SK-MEL-5 (cell line): ENCODE measurements at regions not wholly inside any gene's neighbourhood (a gene's known extent, or its start where the extent isn't known, plus 50 kb on each side); places are given as distances from the start of the nearest gene placed in this dataset.
A peak's percentile ranks its signal among the peaks of the same experiment; 100 is the strongest.

Experiments
- DNase-seq: peaks from one replicate; pipeline ENCODE4 v3.0.0-alpha.2; 2016; ENCODE audit warnings: low read depth, low spot score
- in situ Hi-C: cut with HindIII; loops from 2 replicates; pipeline ENCODE4 v1.10.0; 2016; ENCODE audit warnings: low sequenced_read_pairs, high pct_unique_total_duplicates, low pct_unique_long_range_greater_than_20kb

GRCh38 chrX:15942307-15942706 lies 87.7 kb upstream of the AP1S2 start:
- in situ Hi-C loops = no loop called here
- DNase-seq = no peak

GRCh38 chrX:15939737-15940136 lies 85.1 kb upstream of the AP1S2 start:
- in situ Hi-C loops = no loop called here
- no peak for DNase-seq

DNA sequence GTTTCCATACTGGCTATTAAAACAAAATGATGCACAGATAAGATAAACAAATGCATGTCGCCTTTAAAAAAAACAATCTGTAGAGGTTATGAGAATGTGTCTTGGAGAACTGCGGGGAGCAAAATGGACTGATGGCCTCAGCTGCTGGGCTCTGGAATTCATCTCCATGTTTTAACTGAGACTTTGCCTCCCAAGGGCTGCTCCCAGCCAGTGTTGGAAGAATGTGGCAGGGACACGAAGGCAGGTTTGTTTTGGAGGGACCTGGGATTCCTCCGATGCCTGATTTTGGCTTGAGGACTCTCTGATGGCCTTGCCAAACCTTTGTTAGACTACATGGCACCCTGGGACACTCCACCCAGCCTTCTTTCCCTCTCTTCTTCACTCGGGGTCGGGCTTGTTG lies 83.5 kb upstream of the AP1S2 start:
- DNase-seq = no peak
- in situ Hi-C loops = no loop called here

DNA sequence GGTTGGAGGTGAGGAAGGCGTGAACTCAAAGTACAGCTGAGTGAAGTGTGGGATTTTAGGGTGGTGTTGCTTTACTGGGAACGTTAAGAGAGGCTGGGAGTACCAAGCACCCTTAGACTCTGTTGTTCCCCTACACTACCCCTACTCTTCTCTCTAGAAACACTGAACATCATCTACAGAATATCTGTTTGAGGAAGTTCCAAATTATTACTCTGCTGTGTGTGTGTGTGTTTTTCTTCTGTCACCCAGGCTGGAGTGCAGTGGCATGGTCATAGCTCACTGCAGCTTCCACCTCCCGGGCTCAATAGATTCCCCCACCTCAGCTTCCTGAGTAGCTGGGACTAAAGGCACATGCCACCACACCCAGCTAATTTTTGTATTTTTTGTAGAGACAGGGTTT lies 76.7 kb upstream of the AP1S2 start:
- in situ Hi-C loops = no loop called here
- no peak for DNase-seq

GRCh38 chrX:15930585-15930984 lies 76.0 kb upstream of the AP1S2 start:
- in situ Hi-C loops = no loop called here
- peak; percentile 40 for DNase-seq

- DNase-seq = no peak
- in situ Hi-C loops = no loop called here
These were observed 74.6 kb upstream of the AP1S2 start for GRCh38 chrX:15929194-15929593.

- no peak for DNase-seq
- in situ Hi-C loops = no loop called here
These were observed 72.0 kb upstream of the AP1S2 start for GRCh38 chrX:15926622-15927021.

GRCh38 chrX:15918003-15918402 lies 63.4 kb upstream of the AP1S2 start:
- in situ Hi-C loops = no loop called here
- no peak for DNase-seq

- DNase-seq = no peak
- in situ Hi-C loops = no loop called here
These were observed 62.1 kb upstream of the AP1S2 start for GRCh38 chrX:15916704-15917084.

DNA sequence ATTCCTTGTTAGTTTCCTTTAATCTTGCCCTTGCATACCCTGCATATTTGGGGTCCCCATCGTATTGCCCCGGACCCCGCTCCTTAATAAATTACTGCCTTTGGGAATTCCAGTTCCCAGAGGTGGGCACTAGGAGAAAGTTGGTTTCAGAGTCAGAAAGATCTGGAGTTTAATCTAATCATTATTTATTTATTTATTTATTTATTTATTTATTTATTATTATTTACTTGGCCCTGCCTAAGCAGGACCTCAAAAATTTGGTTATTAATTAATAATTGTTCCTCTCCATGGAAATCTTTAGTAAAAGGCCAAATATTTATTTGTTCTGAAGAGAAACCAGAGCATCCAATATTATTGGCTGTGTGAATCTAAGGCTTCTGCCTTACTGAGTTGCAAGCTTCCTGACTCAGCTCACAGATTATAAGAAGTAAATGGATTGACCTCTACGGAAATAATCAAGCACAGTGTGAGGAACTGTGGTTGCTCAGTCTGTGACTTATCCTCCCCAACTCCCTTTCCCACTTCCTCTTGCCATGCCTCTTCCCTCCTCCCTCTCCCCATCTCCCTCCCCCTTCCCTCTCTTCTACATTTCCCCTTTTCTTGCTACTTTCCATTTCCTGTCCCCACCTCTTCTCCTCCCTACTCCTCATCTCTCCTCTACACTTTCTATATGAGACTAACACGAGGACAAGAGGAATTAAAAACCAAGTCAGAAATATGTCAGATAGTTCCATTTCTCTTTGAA lies 61.5 kb upstream of the AP1S2 start:
- DNase-seq = no peak
- in situ Hi-C loops = no loop called here

DNA sequence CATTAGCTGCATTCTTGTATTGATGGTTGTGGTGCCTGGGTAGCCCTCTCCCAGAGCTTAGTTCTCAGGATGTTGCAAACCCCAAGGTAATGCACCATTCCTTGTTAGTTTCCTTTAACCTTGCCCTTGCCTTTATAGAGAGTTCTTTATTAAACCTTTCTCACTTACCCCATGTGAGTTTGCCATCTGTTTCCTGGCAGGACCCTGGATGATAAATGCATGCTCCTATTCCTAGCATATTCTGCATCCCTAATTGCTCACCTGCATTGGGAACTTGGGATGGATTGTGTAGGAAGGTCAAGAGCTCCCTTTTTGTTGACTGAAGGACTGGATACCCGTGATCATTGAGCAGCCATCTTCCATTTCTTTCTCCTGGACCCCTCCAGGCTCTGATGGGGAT lies 59.9 kb upstream of the AP1S2 start:
- no peak for DNase-seq
- in situ Hi-C loops = no loop called here

DNA sequence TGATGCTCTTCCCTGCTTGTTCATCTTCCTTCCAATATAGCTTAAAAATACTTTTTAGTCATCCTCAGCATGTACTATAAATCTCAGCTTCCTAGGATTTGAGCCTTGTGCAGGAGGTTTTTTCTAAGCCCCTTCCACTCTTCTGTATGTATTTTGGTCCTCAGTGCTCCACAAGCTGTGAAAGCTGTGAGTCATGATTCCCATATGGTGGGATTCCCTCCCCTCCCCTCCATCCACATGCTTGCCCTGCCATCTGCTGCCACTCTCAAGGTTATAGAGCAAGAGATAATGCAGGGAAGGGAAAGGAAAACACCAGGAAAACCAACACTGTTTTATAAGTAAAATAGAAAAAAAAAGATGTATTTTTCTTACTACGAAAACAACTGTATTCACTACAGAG lies 58.5 kb upstream of the AP1S2 start:
- DNase-seq = peak; percentile 1
- in situ Hi-C loops = no loop called here

GRCh38 chrX:15911734-15912550 lies 57.3 kb upstream of the AP1S2 start:
- in situ Hi-C loops = no loop called here

DNA sequence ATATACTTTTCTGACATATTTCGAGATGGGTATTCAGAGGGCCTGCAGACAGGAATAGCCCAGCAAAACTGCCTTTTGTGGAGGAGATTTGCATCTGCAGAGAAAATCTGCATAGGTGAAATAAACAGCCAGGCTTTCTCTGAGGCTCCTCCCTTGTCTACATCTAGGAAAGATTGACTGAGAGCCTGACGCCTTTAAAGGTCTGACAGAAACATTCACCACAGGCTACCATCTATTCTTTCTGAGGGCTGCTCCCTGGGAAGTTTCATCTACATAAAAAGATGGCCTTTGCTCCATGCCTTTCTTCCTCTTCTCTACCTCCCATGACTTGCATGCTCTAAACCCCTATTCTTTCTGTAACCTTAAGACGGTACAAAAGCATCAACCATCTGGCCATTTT lies 55.0 kb upstream of the AP1S2 start:
- no peak for DNase-seq
- in situ Hi-C loops = no loop called here

More at GRCh38 chrX:15911734-15912550, 57.3 kb upstream of the AP1S2 start:
- DNase-seq = peak; percentile 7

DNA sequence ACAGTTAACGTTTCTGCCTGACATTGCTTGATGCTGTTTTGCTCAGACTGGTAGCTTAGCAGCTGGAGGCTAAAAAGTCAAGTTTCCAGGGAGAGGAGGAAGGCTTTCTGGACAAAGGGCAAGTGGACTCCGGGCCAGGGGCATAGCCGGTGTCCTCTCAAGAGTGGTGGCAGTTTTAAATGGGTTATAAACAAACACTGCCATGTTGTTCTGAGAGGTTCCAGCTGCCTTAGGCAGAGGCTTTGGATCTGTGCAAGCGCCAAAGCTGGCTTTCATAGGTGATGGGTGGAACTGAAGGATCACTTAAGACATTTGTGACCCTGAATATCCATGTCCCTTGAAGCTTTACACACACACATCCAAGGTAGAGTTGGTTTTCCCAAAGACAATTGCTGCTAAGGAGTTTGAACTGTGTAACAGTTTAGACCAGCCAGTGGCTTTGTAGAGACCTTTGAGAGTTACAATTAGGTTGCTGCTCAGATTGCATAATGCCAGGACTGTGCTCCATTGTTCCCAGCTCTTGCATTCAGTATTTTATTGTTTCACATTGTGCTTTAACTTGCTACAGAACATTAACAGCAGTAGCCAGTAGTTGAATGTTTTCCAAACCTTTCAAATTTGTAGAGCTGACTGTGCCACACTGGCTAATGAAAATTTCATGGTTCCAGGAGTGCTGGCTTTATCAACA lies 54.1 kb upstream of the AP1S2 start:
- in situ Hi-C loops = no loop called here
- peak; percentile 32 for DNase-seq

DNA sequence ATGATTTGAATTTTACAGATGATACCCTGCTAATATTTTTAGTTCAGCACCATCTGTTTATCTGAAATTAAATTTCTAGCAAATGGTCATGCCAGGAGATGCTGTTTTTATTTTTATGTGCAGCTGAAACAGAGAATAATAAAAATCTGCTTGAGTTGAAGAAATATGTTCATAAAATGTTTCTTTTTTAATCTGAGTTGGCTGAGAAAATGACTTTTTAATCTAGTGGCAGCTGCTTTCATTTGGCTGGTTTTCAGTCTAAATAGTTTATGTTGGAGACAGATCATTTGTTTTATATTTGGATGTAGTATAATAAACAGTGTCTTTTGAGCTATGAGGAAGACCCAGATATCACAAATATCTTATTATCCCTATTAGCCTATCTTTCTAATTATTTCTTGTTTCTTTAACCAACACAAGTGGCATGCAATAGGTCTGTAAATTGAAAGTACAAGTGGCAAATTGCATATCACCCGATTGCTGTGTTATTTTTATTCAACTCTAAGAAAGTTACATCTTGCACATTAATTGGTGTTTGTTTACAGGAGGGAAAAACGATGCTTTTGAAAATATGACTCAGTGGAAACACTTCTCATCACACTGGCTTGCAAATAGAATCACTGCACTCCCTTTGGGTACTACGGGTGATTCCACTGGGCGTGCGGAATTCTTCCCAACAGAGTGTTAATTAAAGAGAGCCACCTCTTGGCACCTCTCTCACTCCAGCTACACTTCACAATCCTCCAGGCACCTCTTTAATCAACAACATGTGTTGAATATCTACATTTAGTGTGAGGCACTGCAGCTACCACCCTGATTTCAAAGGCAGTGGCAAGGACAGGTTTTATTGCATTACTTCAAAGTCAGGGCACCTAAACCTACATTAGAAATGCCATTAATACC lies 51.7 kb upstream of the AP1S2 start:
- in situ Hi-C loops = no loop called here
- DNase-seq = no peak
